Lung (tissue), 11 donors: ENCODE measurements at regions not wholly inside any gene's neighbourhood (a gene's known extent, or its start where the extent isn't known, plus 50 kb on each side); places are given as distances from the start of the nearest gene placed in this dataset.

Experiments used
- ATAC-seq: fragments of 200-7000 bp; cut with Tn5 transposase; one replicate; pipeline ENCODE4 v1.9.1; 2020; ENCODE audit warnings: moderate number of reproducible peaks; ENCODE audit not compliant: insufficient read depth, low FRiP score
- DNase-seq, 3 donors: peaks; one replicate each; pipeline ENCODE4 v3.0.0-alpha.2; 2013 to 2017
- H3K27ac ChIP-seq, 2 donors: one replicate each; pipeline ENCODE4 v1.5.1; 2013; ENCODE audit warnings: mild to moderate bottlenecking in 2 of 2, moderate library complexity in 2 of 2, control low read depth in 1 of 2, inconsistent platforms in 1 of 2, low read depth in 1 of 2, low read length in 1 of 2
- H3K27me3 ChIP-seq, 3 donors: one replicate each; pipeline ENCODE4 v1.5.1; 2013; ENCODE audit warnings: low read length in 2 of 3; ENCODE audit not compliant: control insufficient read depth in 3 of 3, insufficient read depth in 3 of 3
- H3K36me3 ChIP-seq, 4 donors: one replicate each; pipeline ENCODE4 v1.5.1; 2013; ENCODE audit warnings: low read length in 4 of 4, mild to moderate bottlenecking in 1 of 4, moderate library complexity in 1 of 4; ENCODE audit not compliant: control insufficient read depth in 4 of 4, insufficient read depth in 4 of 4
- H3K4me1 ChIP-seq, 5 donors: one replicate each; pipeline ENCODE4 v1.5.1; 2013; ENCODE audit warnings: low read length in 5 of 5, mild to moderate bottlenecking in 2 of 5, moderate library complexity in 1 of 5; ENCODE audit not compliant: control insufficient read depth in 5 of 5, insufficient read depth in 5 of 5
- H3K4me3 ChIP-seq: one replicate; pipeline ENCODE4 v1.5.1; 2013; ENCODE audit warnings: mild to moderate bottlenecking, control low read depth, moderate library complexity
- H3K9ac ChIP-seq, 2 donors: one replicate each; pipeline ENCODE4 v1.5.1; 2013; ENCODE audit warnings: low read length in 2 of 2, control low read depth in 1 of 2; ENCODE audit not compliant: insufficient read depth in 1 of 2
- H3K9me3 ChIP-seq, 4 donors: one replicate each; pipeline ENCODE4 v1.5.1; 2013; ENCODE audit warnings: low read length in 3 of 4, mild to moderate bottlenecking in 1 of 4, moderate library complexity in 1 of 4; ENCODE audit not compliant: control insufficient read depth in 4 of 4, insufficient read depth in 3 of 4
- WGBS, 2 donors: extraction: QIAGEN DNeasy Blood & Tissue Kit; methylation state at CpG; one replicate each; pipeline ENCODE4 v1.1.7; 2013; 5-methylcytosine and 5-hydroxymethylcytosine counted together
- TF ChIP-seq, protein P1 (sequence below): IDR thresholded peaks from 2 replicates; pipeline ENCODE4 v1.5.1; 2012; ENCODE audit warnings: mild to moderate bottlenecking; ENCODE audit errors: control extremely low read depth, extremely low read depth
- donor health status: control.
- donor health status: control.
- donor health status: Bipolar disorder and iron deficiency.
- donor health status: healthy.
- donor health status: DM: yes; HTN: yes; CAD: no.

- Histone ChIP-seq H3K27ac (no peak overlapping the region), H3K4me3 (no peak overlapping the region), H3K27me3 (no peaks in the 10 kb centered on the region), H3K4me1 (no peaks in the 10 kb centered on the region), H3K9me3 (no peaks in the 10 kb centered on the region), H3K9ac (no peak overlapping the region), H3K36me3 (no peaks in the 10 kb centered on the region)
- TF ChIP-seq, protein P1, sequence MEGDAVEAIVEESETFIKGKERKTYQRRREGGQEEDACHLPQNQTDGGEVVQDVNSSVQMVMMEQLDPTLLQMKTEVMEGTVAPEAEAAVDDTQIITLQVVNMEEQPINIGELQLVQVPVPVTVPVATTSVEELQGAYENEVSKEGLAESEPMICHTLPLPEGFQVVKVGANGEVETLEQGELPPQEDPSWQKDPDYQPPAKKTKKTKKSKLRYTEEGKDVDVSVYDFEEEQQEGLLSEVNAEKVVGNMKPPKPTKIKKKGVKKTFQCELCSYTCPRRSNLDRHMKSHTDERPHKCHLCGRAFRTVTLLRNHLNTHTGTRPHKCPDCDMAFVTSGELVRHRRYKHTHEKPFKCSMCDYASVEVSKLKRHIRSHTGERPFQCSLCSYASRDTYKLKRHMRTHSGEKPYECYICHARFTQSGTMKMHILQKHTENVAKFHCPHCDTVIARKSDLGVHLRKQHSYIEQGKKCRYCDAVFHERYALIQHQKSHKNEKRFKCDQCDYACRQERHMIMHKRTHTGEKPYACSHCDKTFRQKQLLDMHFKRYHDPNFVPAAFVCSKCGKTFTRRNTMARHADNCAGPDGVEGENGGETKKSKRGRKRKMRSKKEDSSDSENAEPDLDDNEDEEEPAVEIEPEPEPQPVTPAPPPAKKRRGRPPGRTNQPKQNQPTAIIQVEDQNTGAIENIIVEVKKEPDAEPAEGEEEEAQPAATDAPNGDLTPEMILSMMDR: no peak
- ATAC-seq (no peak), DNase-seq (no peak)
- 98 to 100% methylated on average over 1 of the region's 1 CpG for WGBS, 2 donors
These were observed 538.5 kb upstream of the ZEB2 start for GRCh38 chr2:145058457-145058856.

GRCh38 chr2:145055651-145056050, 535.7 kb upstream of the ZEB2 start:
- Histone ChIP-seq H3K27ac (no peak overlapping the region), H3K36me3 (no peaks in the 10 kb centered on the region), H3K27me3 (no peaks in the 10 kb centered on the region), H3K4me1 (no peaks in the 10 kb centered on the region), H3K4me3 (no peak overlapping the region), H3K9ac (no peak overlapping the region), H3K9me3 (no peaks in the 10 kb centered on the region)
- TF ChIP-seq, protein P1: no peak
- ATAC-seq (no peak), DNase-seq (no peak)

DNA sequence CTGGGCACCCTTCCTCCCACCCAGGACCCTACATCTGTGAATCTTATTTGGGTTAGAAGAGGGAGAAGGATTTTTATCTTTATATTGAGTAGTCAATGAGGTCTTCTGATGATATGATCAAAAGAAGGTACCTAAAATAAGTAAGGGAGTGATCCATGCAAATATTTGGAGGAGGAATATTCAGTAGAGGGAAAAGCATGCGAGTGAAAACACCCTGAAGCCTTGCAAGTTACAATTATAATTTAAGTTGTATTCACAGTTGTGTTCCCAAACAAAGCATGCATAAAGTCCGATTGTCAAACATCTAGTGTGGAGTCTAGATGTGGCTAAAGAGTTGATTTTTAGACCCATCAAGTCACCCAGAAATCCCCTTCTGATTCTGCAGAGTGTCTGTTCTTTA, 530.2 kb upstream of the ZEB2 start:
- H3K9me3 ChIP-seq: no peaks in the 10 kb centered on the region
- no peaks in the 10 kb centered on the region for H3K4me1 ChIP-seq
- ATAC-seq: no peak
- H3K4me3 ChIP-seq: no peak overlapping the region
- H3K27me3 ChIP-seq: no peaks in the 10 kb centered on the region
- H3K9ac ChIP-seq: no peak overlapping the region
- WGBS, 2 donors: 94 to 96% methylated on average over 2 of the region's 2 CpGs
- H3K36me3 ChIP-seq: no peaks in the 10 kb centered on the region
- no peak overlapping the region for H3K27ac ChIP-seq
- no peak for DNase-seq
- TF ChIP-seq, protein P1: no peak

- H3K27ac ChIP-seq: no peak overlapping the region
- DNase-seq (no peak), ATAC-seq (no peak)
- H3K36me3 ChIP-seq: no peaks in the 10 kb centered on the region
- no peak overlapping the region for H3K9ac ChIP-seq
- no peak overlapping the region for H3K4me3 ChIP-seq
- 66 to 75% methylated on average over 3 of the region's 3 CpGs for WGBS, 2 donors
- no peaks in the 10 kb centered on the region for H3K27me3 ChIP-seq
- H3K4me1 ChIP-seq: no peaks in the 10 kb centered on the region
- TF ChIP-seq, protein P1: no peak
- H3K9me3 ChIP-seq: no peaks in the 10 kb centered on the region
These were observed 529.6 kb upstream of the ZEB2 start for GRCh38 chr2:145049475-145049874.
